Stimulated activated CD8-positive, alpha-beta memory T cell treated with anti-CD3 and anti-CD28 coated beads, Interleukin-7, amount 100 ng/mL, for 24 hours (primary cell): ENCODE measurements at regions not wholly inside any gene's neighbourhood (a gene's known extent, or its start where the extent isn't known, plus 50 kb on each side); places are given as distances from the start of the nearest gene placed in this dataset.

Experiments used
- DNase-seq: peaks from one replicate; pipeline ENCODE4 v3.0.0-alpha.2; 2020; ENCODE audit warnings: low read depth

GRCh38 chr9:81532251-81532650 is 157.1 kb downstream of the TLE1 start:
- no peak for DNase-seq

GRCh38 chr9:81531511-81531910 is 157.8 kb downstream of the TLE1 start:
- DNase-seq, result no peak

DNA sequence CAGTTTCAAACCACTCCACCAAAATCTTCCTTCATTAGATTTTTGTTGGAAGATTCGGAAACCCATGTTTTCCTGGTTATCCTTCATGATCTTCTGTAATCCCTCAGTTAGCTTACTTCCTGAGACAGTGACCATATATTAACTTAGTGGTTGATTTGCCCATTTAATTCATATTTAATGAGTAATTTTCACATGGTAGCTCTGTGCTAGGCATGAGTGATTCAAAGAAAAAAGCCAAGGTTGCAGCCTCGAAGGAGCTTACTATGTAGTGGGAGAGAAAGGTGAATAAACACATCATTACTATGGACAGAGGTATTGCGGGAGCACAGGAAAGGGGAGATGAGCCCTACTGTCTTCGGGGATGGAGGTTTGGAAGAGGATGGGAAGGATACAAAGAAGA is 158.5 kb downstream of the TLE1 start:
- no peak for DNase-seq

- no peak for DNase-seq
Measured at GRCh38 chr9:81530310-81530810, 159.0 kb downstream of the TLE1 start.

GRCh38 chr9:81529556-81530193 is 159.7 kb downstream of the TLE1 start:
- DNase-seq, result no peak

DNA sequence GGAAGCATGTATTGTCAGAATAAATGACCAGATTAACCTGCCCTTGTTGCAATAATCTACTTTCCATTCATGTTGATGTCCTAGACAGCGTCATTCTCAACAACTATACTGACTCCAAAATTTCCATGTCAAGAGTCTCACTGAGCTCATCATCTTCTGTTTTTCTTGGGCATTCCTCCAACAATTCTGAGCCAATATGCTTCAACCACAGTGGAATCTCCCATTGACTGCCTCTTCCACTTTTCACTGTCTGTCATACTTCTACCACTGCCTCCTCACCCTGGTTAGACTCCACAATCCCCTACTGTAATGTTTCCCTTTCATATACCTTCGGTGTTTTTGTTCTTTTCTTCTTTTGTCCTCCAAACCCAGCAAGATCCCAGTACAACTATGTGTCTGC is 162.8 kb downstream of the TLE1 start:
- no peak for DNase-seq

DNA sequence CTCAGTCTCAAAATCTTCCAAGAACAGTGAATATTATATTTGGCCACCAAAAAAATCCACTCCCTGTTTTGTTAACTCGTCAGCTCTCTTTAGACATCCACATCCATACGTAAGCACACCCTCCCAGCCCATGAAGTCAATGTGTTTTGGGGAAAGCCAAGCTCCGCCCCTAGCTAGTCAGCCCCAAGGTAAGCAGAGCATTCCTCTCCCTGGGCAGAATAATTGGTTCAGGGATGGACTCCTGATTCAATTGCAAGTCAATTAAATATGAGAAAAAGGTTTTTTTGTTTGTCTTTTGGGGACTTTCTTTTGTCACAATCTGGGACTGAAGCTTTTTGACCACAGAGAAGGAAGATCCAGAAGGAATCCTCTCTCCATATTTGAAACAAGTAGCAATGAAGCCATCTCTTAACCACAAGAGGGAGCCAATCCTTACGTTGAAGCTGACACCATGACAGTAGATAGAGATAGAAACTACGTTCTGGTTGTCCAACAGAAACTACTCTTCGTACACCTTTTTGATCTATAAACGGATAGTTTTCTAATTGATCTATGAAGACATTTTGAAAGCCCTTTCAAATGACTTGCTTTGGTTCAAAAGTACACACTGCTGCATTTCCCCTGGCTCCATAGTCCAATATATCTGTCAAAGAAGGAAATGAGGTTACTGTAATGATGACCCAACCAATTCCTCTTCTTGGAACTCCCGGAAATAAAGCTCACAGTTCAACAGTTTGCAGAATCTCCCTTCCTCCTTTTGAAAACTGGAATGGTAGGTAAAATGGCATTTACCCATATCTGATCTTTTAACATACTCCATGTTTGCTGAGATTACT is 166.4 kb downstream of the TLE1 start:
- DNase-seq, result no peak

DNA sequence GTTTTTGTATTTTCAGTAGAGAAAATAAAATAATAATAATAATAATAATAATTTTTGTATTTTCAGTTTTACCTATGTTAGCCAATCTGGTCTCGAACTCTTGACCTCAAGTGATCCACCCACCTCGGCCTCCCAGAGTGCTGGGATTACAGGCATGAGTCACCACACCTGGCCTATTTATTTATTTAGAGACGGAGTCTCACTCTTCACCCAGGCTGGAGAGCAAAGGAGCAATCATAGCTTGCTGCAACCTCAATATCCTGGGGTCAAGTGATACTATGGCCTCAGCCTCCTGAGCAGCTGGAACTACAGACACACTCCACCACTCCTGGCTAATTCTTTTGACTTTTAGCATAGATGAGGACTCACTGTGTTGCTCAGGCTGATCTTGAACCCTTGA is 167.5 kb downstream of the TLE1 start:
- no peak for DNase-seq

DNA sequence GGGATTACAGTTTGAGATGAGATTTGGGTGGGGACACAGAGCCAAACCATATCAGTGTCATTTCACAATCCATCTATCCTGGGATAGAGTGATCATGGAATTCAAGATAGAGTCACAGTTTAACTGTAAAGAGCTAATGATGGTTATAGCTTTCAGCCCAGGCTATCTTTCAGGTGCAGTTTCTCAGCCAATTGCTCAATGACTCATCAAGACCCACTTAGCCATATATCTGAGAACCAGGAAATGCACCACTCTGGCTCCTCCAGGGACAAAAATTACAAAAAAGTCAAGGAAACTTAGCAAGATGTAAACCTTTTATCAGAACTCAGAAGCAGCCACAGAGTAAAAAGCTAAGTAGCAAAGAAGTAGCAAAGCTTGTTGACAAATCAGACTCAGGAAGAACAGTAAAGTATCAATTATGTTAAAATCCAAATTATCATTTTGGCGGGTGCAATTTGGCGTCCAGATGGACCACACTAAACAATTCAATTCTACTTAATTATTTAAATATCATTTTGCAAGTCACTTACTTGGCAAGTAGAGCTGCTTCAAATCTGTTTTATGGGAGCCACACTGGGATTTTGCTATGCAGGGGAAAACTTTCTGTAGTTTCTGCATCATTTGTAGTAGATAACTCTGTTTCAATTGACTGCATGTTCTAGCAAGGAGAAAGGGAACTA is 169.4 kb downstream of the TLE1 start:
- DNase-seq, result no peak

GRCh38 chr9:81517954-81518353 is 171.4 kb downstream of the TLE1 start:
- DNase-seq, result no peak

DNA sequence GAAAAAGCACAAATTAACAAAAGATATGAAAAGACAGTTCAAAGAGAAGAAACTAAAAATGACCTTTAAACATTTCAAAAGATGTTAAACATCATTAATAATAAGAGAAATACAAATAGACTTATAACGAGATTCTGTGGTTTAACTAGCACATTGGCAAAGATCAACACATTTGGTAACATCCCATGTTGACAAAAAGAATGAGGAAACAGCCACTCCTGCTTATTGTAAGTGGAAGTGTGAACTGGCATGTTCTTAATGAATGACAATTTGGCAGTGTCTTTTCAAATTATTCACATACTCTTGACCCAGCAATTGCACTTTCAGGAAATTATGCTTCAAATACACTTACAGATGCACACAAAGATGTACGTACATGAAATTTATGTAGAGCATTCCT is 176.3 kb downstream of the TLE1 start:
- no peak for DNase-seq

DNA sequence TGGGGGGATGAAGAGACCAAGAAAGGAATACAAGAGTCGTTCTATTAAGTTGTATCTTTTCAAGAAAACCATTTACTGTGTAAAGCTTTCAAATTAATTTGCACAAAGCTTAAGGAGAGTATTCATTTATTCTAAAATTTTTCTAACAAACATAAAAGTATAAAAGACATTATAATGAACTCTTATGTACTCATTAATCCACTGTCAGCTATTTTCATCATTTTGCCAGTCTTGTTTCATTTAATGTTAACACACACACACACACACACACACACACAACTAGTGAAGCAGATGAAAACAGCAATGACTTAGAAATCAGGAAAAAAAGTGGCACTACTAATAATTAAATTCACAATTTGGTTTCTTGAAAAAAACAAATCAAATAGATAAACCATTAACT is 176.7 kb downstream of the TLE1 start:
- DNase-seq, result no peak

DNA sequence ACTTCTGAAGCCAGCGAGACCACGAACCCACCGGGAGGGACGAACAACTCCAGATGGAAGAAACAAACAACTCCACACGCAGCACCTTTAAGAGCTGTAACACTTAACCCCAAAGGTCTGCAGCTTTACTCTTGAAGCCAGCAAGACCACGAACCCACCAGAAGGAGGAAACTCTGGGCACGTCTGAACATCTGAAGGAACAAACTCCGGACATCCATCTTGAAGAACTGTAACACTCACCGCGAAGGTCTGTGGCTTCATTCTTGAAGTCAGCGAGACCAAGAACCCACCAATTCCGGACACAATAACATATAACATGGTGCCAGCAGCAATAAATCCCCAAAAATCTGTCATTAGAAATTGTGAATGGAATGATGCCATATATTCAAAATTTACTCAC is 180.9 kb downstream of the TLE1 start:
- no peak for DNase-seq

DNA sequence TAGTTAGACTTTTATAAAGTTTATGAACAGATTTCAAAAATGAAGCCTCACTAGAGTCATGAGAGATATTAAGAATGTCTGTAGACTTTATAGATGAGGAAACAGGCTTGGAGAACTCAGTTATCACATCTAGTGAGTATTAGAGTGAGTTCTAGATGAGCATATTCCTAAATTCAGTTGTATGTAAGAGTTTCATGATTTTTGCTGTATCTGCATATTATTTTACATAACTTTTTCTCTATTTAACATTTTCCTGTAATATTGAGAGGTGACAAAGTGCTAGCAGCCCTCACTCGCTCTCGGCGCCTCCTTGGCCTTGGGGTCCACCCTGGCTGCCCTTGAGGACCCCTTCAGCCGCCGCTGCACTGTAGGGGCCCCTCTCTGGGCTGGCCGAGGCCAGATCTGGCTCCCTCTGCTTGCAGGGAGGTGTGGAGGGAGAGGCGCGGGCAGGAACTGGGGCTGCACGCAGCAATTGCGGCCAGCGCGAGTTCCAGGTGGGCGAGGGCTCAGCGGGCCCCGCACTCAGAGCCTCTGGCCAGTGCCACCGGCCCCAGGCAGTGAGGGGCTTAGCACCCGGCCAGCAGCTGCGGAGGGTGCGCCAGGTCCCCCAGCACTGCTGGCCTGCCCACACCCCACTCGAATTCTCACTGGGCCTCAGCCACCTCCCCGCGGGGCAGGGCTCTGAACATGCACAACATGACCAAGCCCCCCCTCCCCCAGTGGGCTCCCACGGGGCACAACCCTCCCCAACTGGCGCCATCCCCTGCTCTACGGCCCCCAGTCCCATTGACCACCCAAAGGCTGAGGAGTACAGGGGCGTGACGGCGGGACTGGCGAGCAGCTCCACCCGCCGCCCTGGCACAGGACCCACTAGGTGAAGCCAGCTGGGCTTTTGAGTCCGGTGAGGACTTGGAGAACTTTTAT is 182.1 kb downstream of the TLE1 start:
- DNase-seq, result no peak

DNA sequence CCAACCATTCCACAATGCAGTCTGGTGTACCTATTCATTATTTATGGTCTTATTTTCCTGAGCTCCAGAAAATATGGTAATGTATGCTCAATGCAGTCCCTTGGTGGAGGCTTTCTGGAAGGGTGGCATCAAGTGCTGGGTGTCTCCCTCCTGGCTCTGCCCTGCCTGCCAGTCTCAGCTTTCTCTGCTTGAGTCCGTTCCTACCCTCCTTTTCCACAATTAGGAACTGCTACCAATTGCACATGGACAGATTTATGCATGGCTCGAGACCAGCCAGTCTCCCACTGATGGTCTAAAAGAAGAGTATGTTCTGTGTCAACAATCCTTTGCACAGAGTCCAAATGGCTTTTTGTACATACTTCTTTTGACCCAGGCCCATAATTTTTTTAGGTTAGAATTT is 189.8 kb downstream of the TLE1 start:
- DNase-seq, result no peak

- DNase-seq, result no peak
Measured at GRCh38 chr9:81499021-81499454, 190.3 kb downstream of the TLE1 start.

- no peak for DNase-seq
Measured at GRCh38 chr9:81498576-81498975, 190.8 kb downstream of the TLE1 start.

GRCh38 chr9:81497091-81497490 is 192.3 kb downstream of the TLE1 start:
- no peak for DNase-seq

DNA sequence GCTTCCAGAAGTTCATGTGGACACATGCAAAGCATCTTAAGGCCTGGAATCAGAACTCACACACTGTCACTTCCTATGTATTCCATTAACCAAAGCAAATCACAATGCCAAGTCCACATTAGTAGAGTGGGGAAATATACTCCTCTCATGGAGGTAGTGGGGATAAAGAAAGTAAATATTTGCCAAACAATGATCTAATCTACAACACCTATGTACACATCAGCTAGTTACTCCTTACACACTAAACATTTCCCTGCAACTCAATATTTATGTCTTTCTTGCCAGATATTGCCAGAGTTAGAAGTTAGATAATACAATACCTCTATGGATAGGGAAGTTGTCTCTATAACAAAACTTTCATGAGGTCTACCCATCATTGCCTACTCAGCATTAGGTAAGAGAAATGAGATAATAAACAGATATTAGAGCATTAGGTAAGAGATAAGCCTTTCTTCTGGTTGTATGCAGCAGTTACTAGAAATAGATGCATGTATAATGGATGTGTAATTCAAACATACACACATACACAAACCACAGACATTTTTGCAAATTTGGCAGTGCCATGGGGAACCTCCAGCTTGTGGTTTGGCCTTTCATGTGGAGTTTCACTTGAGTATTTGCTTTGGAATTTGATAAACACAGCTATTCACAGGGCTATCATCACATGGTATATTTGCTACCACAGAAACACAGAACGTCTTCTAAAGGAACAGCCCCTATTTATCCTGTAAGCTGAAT is 196.5 kb downstream of the TLE1 start:
- no peak for DNase-seq

- no peak for DNase-seq
Measured at GRCh38 chr9:81490605-81491331, 198.6 kb downstream of the TLE1 start.
